ENCODE measurements at regions not wholly inside any gene's neighbourhood (a gene's known extent, or its start where the extent isn't known, plus 50 kb on each side); places are given as distances from the start of the nearest gene placed in this dataset.

DNA sequence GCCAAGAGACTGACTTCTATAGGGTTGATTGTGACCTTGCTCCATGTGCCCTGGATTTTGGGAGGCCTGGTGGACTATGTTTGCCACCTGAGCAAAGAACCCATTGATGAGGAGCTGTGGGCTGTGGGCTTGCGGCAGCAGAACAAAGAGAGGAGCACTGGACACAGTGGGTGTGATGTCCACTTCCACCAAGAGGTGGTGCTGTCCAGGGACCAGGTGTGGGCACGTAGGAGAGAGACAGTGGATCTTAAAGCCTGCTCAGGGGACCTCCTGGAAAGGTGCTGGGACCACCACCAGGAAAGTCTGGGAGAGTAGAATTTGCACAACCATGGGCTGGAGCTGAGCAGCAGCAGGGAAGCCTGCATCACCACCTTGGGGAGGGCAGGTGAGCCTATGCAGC is 106.7 kb upstream of the ETS2 start:
- no peaks in the 10 kb centered on the region for H3K9me3 ChIP-seq (ENCODE audit: low read length)
- no peaks in the 10 kb centered on the region for H3K36me3 ChIP-seq (ENCODE audit: insufficient read depth, low read length)
- H3K27ac ChIP-seq (ENCODE audit: low read depth, low read length, poor library complexity, severe bottlenecking) = no peak overlapping the region
- BruUV-seq (replicated peaks) = no TSS peak
- intact Hi-C loops (cut with micrococcal nuclease; ENCODE audit: unreplicated experiment) = no loop called here
- POLR2A ChIA-PET = interaction anchor here (1.3 kb wide), 1 partner anchor 17 kb away, joined by 3 read pairs; no protein-coding TSS in a partner anchor
- CTCF ChIA-PET (ENCODE audit: unreplicated experiment) = no interaction called here
- H3K79me2 ChIP-seq (ENCODE audit: insufficient read depth, low read depth, low read length) = no peaks in the 10 kb centered on the region
- TF ChIP-seq EZH2phosphoT487 (IDR thresholded peaks at IDR 0.05; ENCODE audit: borderline replicate concordance, low read depth, low read length) = no peak
- TF ChIP-seq, protein P1, sequence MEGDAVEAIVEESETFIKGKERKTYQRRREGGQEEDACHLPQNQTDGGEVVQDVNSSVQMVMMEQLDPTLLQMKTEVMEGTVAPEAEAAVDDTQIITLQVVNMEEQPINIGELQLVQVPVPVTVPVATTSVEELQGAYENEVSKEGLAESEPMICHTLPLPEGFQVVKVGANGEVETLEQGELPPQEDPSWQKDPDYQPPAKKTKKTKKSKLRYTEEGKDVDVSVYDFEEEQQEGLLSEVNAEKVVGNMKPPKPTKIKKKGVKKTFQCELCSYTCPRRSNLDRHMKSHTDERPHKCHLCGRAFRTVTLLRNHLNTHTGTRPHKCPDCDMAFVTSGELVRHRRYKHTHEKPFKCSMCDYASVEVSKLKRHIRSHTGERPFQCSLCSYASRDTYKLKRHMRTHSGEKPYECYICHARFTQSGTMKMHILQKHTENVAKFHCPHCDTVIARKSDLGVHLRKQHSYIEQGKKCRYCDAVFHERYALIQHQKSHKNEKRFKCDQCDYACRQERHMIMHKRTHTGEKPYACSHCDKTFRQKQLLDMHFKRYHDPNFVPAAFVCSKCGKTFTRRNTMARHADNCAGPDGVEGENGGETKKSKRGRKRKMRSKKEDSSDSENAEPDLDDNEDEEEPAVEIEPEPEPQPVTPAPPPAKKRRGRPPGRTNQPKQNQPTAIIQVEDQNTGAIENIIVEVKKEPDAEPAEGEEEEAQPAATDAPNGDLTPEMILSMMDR (conservative IDR thresholded peaks at IDR 0.05; ENCODE audit: low read length) = no peak
- H3K9me2 ChIP-seq (ENCODE audit: insufficient read depth, low read length) = no peaks in the 10 kb centered on the region
- no peak for DNase-seq (ENCODE audit: low spot score)
- H2AFZ ChIP-seq (ENCODE audit: low read length) = no peak overlapping the region
- H3K4me1 ChIP-seq (ENCODE audit: insufficient read depth, low read length, poor library complexity, severe bottlenecking) = no peaks in the 10 kb centered on the region
- no peaks in the 10 kb centered on the region for H4K20me1 ChIP-seq (ENCODE audit: insufficient read depth, low read length)
- no peak overlapping the region for H3K4me2 ChIP-seq (ENCODE audit: low read length)
- H3K4me3 ChIP-seq (ENCODE audit: low read depth, low read length, poor library complexity, severe bottlenecking) = no peak overlapping the region

- no peak for DNase-seq (ENCODE audit: low spot score)
- no peak for TF ChIP-seq EZH2phosphoT487 (IDR thresholded peaks at IDR 0.05; ENCODE audit: borderline replicate concordance, low read depth, low read length)
- TF ChIP-seq, protein P1 (conservative IDR thresholded peaks at IDR 0.05; ENCODE audit: low read length) = no peak
- no peak overlapping the region for H3K4me2 ChIP-seq (ENCODE audit: low read length)
- ChIA-PET POLR2A (interaction anchor here (1.5 kb wide), 1 partner anchor 439 kb away, joined by 3 read pairs; no protein-coding TSS in a partner anchor), CTCF (ENCODE audit: unreplicated experiment) (no interaction called here)
- H3K9me3 ChIP-seq (ENCODE audit: low read length) = no peaks in the 10 kb centered on the region
- no peak overlapping the region for H3K27ac ChIP-seq (ENCODE audit: low read depth, low read length, poor library complexity, severe bottlenecking)
- no peaks in the 10 kb centered on the region for H3K9me2 ChIP-seq (ENCODE audit: insufficient read depth, low read length)
- H3K4me1 ChIP-seq (ENCODE audit: insufficient read depth, low read length, poor library complexity, severe bottlenecking) = no peaks in the 10 kb centered on the region
- intact Hi-C loops (cut with micrococcal nuclease; ENCODE audit: unreplicated experiment) = no loop called here
- no TSS peak for BruUV-seq (replicated peaks)
- H3K79me2 ChIP-seq (ENCODE audit: insufficient read depth, low read depth, low read length) = no peaks in the 10 kb centered on the region
- H3K4me3 ChIP-seq (ENCODE audit: low read depth, low read length, poor library complexity, severe bottlenecking) = no peak overlapping the region
- H2AFZ ChIP-seq (ENCODE audit: low read length) = no peak overlapping the region
- no peaks in the 10 kb centered on the region for H3K36me3 ChIP-seq (ENCODE audit: insufficient read depth, low read length)
- no peaks in the 10 kb centered on the region for H4K20me1 ChIP-seq (ENCODE audit: insufficient read depth, low read length)
Measured at GRCh38 chr21:38702196-38702595, 103.5 kb upstream of the ETS2 start.

DNA sequence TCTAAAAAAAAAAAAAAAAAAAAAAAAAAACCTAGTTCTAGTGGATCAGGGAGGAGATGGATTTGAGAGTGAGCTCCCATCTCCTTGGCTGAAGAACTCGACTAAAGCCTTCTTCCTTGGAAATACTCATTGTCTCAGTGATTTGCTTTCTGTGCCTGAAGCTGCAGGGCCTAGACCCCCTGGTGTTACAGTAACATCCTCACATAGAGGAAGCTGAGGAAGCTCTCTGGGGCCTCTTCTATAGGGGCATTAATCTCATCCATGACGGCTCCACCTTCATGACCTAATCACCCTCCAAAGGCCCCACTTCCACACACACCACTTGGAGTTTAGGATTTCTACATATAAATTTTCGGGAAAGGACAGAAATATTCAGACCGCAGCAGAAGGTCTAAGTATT is 95.9 kb upstream of the ETS2 start:
- Histone ChIP-seq H3K9me2 (ENCODE audit: insufficient read depth, low read length) (no peaks in the 10 kb centered on the region), H4K20me1 (ENCODE audit: insufficient read depth, low read length) (no peaks in the 10 kb centered on the region), H3K36me3 (ENCODE audit: insufficient read depth, low read length) (no peaks in the 10 kb centered on the region), H2AFZ (ENCODE audit: low read length) (no peak overlapping the region), H3K4me2 (ENCODE audit: low read length) (no peak overlapping the region), H3K4me1 (ENCODE audit: insufficient read depth, low read length, poor library complexity, severe bottlenecking) (no peaks in the 10 kb centered on the region), H3K9me3 (ENCODE audit: low read length) (no peaks in the 10 kb centered on the region), H3K27ac (ENCODE audit: low read depth, low read length, poor library complexity, severe bottlenecking) (no peak overlapping the region), H3K4me3 (ENCODE audit: low read depth, low read length, poor library complexity, severe bottlenecking) (no peak overlapping the region), H3K79me2 (ENCODE audit: insufficient read depth, low read depth, low read length) (no peaks in the 10 kb centered on the region)
- ChIA-PET CTCF (ENCODE audit: unreplicated experiment) (no interaction called here), POLR2A (interaction anchor here (0.6 kb wide), 1 partner anchor 417 kb away, joined by 4 read pairs; no protein-coding TSS in a partner anchor)
- intact Hi-C loops (cut with micrococcal nuclease; ENCODE audit: unreplicated experiment) = no loop called here
- BruUV-seq (replicated peaks) = no TSS peak
- TF ChIP-seq, protein P1 (conservative IDR thresholded peaks at IDR 0.05; ENCODE audit: low read length) = no peak
- TF ChIP-seq EZH2phosphoT487 (IDR thresholded peaks at IDR 0.05; ENCODE audit: borderline replicate concordance, low read depth, low read length) = no peak
- no peak for DNase-seq (ENCODE audit: low spot score)
